Stimulated activated CD8-positive, alpha-beta memory T cell treated with anti-CD3 and anti-CD28 coated beads, Interleukin-12 subunit alpha, Interleukin-12 subunit beta, amount 100 ng/mL, for 24 hours (primary cell): ENCODE measurements at regions not wholly inside any gene's neighbourhood (a gene's known extent, or its start where the extent isn't known, plus 50 kb on each side); places are given as distances from the start of the nearest gene placed in this dataset.

Experiments
- DNase-seq: peaks from one replicate; pipeline ENCODE4 v3.0.0-alpha.2; 2020; ENCODE audit errors: extremely low read depth

DNA sequence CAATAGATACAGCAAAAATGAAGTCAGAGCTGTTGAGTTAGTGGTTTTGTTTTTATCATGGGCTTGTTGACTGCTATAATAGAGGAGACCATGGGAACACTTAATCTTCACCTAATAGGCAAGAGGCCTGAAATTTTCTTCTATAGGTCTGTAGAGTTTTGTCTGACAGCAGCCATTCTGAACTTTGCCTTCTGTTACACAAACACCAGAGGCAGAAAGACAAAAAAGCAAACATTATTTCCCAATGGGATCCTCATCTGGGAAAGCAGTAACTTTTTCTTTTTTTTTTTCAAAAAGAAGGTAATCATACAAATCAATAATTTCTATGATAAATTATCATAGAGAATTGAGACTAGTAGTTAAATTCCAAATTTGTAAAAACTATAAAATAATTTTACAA is 494.1 kb downstream of the TOX3 start:
- DNase-seq: no peak

GRCh38 chr16:52051414-52052172 is 495.4 kb downstream of the TOX3 start:
- DNase-seq: no peak

- no peak for DNase-seq
These were observed 496.5 kb downstream of the TOX3 start for GRCh38 chr16:52050418-52050817.

GRCh38 chr16:52035436-52035835 is 511.5 kb downstream of the TOX3 start:
- no peak for DNase-seq

- no peak for DNase-seq
These were observed 512.1 kb downstream of the TOX3 start for GRCh38 chr16:52034830-52035229.

DNA sequence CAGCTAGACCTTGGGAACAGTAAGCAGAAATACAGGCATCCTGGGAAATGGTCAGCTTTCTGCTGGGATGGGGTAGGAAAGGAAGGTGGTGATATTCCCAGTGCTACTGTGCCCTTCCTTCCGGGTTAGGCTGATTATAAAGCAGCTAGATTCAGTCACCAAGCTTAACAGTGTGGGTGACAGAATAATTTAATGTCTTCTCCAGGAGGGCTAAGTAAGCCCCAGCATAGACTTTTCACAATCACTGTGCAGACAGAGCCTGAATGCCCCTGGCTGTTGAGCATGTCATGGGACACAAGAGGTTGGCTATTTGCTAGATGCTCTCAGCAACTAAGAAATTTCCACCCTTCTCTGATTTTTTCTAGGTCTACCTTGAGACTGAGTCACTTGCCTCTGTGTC is 513.0 kb downstream of the TOX3 start:
- no peak for DNase-seq

- DNase-seq: no peak
These were observed 524.0 kb downstream of the TOX3 start for GRCh38 chr16:52022980-52023379.

DNA sequence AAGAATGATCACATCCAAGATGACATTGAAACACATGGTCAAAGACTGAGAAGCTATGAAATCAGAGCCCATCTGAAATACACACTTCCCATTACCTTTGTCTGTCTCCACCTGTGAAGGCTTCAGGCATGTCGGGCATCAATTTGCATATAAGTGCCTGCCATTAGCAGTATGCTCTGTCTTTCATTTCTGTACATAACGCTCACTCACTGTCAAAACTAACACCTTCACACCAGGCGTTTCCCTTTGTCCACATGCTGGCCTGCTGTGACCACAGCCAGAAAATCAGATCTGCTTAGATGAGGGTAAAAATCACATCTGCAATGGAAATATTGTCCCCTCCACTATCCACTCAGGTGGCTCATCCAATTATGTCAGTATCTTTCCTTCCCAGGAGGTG is 524.8 kb downstream of the TOX3 start:
- no peak for DNase-seq

GRCh38 chr16:52016387-52016786 is 530.6 kb downstream of the TOX3 start:
- DNase-seq: no peak

GRCh38 chr16:52005551-52005950 is 541.4 kb downstream of the TOX3 start:
- DNase-seq: no peak

DNA sequence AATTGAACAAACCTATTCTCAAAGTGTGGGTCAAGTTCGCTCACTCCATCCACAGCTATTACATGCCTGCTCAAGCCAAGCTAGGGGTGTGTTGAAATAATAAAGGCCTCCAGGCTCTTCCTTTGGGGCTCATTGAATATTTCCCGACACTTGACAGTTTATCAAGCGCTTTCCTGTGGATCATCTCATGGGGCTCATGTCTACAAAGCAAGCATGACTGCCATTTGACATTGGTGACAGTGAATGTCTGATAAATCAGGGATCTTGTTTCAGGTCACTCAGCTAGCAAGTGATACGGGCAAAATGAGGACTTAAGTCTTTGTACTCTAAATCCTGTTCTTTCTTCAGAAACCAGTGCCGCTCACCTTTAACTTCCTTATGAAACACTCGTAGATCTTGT is 542.6 kb downstream of the TOX3 start:
- no peak for DNase-seq

DNA sequence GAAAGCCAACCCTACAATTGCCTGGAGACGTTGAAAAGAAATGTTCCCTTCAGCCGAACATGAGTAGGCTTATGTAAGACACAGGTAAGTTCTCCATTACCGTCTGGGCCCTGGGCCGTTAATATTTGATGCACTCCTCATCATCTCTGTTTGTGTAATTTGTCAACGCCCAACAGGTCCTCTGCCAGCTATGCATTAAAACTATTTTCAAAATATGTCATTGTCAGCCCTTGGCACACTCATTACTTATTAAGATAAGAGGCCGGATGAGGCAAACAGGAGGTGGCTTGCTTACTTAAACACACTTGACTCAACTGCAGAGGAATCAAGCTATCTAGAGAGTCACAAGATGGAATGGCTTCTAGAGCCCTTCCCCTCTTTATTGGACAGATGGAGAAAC is 544.9 kb downstream of the TOX3 start:
- DNase-seq: no peak

- DNase-seq: no peak
These were observed 550.4 kb downstream of the TOX3 start for GRCh38 chr16:51996516-51996915.

DNA sequence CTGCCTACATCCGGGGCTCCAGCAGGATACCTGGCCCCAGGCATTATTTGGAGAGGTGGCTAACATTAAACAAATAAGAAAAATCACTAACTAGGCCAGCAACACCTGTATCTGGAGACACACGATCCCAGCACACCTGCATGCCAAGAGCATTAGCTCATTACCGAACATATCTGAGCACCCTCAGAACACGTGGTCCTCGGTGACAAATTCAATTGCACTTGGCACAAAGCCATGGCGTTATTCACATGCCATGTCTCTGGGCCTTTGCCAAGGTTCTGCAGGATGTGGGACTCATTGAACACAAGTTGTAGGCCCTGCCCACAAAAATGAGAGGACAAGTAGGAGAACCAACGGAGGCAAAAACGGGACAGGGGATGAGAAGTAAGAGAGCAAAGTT is 552.3 kb downstream of the TOX3 start:
- no peak for DNase-seq

DNA sequence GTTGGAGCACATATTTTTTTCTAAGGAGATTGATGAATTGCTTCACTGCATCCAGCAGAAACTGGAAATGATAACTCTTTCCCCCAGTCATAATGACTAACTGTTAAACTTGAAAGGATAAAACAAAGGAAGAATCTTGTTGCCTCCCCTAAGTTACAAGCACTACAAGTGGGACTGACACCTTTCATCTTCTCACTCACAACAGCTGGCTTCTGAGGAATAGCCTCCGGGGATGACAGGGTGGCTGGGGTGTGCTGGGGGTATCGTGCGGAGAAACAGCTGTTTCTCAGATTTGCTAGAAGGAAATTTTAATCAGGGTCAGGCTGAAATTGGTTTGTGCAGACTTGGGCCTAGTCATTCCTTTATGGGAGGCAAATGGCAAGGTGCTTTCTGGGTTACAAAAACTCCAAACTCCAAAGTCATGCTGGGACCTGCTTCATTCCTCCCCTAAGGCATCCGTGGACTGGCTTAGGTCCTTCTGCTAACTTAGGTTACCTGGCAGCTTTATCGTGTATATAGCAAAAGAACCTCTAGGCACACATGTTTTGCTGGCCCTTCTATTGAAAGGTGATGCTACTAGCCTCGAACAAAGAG is 557.2 kb downstream of the TOX3 start:
- DNase-seq: no peak

GRCh38 chr16:51988977-51989376 is 558.0 kb downstream of the TOX3 start:
- DNase-seq: no peak

DNA sequence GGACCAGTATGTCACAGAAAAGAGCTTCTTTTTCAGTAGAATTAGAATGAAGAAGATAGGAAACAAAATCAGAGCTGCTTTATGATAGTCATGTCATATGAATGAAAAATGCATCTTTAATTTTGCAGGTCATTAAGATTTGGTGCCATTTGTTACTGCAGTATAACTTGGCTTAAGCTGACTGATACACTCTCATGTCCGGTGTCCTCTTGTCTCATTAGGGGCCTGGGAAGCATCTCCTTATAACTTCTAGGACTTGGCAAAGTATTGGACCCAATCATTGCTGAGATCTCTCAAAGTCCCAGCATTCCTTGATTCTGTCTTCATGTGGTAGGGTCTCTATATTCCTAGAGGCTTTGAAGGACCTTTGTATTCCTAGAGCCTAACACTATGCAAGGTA is 559.4 kb downstream of the TOX3 start:
- no peak for DNase-seq

DNA sequence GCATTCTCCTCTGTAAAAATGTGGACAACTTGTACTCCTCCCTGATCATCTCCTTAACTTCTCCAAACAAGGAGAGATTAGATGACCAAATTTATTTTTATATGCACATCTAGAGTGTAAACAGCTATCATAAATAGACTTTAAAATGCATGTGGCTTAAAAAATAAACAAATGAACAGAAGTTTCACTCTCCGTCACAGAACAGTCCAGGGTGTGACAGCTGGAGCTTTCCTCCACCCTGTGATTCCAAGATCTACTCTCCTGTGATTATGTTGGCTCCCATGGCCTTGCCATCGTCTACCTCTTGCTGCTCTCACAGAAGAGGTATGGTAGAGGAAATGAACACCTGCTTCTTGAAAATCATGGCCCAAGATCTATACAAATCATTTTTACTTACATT is 560.2 kb downstream of the TOX3 start:
- no peak for DNase-seq

DNA sequence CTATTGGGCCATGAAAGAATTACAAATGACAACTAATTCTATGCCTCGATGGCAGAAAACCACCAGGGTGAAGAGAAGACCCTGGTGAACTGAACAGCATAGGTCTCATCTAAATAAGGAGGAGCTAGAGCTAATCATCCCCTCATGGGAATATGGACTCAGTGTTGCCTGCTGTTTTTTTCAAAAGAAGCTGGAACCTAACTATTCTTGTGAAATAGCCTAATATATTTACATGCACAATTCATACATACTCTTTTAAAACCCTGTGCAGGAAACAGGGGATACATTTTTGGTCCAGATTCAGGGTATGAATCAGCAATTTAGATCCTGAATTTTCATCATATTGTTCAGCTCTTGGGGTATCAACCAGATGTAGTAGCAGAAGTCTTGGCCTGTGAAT is 560.6 kb downstream of the TOX3 start:
- DNase-seq: no peak

DNA sequence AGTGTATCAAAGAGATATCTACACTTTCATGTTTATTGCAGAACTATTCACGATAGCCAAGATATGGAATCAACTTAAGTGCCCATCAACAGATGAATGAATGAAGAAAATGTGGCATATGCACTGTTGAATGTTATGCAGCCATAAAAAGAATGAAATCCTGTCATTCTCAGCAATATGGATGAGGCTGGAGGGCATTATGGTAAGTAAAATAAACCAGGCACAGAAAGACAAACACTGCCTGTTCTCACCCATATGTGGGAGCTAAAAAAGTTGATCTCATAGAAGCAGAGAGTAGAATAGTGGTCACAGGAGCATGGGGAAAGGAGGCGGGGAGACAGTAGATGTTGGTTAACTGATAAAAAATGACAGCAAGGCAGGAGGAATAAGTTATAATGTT is 561.8 kb downstream of the TOX3 start:
- no peak for DNase-seq

DNA sequence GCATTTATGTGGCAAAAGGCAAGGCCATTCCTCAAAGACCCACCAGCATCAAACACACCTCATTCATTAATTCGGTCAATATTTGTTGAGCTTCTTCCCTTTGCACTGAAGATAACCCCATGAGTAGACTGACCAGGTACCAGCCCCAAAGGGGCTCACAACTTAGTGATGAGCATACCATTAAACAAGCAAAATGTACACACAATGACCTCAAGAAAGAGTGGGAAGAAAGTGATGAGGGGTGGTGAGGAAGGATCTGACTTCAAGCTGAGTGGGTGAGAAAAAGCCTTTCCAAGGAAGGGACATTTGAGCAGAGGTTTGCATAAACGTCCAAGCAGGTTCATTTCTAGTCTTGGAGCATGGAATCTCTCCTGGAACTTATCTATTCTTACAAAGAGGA is 562.5 kb downstream of the TOX3 start:
- no peak for DNase-seq

GRCh38 chr16:51982715-51983680 is 563.9 kb downstream of the TOX3 start:
- no peak for DNase-seq

- DNase-seq: no peak
These were observed 565.2 kb downstream of the TOX3 start for GRCh38 chr16:51981725-51982124.
